ENCODE measurements at regions not wholly inside any gene's neighbourhood (a gene's known extent, or its start where the extent isn't known, plus 50 kb on each side); places are given as distances from the start of the nearest gene placed in this dataset.
"Not testable (repeated sequence)": the region's sequence is repeated elsewhere in the genome, so short reads cannot be mapped to it uniquely, and the experiment has no call there.

DNA sequence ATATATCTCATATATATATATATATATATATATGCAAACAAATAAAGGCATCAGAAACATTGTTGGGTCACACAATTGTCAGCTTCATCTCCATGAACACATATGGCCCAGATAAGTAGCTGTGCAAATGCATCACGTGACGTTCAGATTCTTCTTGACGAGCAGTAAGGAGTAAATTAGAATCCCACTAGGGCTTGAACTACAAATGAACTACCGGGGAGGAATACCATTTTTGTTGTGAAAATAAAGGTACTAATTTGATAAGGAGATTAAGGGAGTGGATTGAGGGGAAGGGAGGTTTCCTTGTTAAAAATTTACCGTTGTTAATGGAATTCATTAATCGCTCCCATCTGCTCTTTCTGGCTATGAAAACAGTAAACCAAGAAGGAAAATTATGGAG is 186.5 kb upstream of the COPS8 start:
- DNase-seq (ENCODE audit: low read depth) = no peak

DNA sequence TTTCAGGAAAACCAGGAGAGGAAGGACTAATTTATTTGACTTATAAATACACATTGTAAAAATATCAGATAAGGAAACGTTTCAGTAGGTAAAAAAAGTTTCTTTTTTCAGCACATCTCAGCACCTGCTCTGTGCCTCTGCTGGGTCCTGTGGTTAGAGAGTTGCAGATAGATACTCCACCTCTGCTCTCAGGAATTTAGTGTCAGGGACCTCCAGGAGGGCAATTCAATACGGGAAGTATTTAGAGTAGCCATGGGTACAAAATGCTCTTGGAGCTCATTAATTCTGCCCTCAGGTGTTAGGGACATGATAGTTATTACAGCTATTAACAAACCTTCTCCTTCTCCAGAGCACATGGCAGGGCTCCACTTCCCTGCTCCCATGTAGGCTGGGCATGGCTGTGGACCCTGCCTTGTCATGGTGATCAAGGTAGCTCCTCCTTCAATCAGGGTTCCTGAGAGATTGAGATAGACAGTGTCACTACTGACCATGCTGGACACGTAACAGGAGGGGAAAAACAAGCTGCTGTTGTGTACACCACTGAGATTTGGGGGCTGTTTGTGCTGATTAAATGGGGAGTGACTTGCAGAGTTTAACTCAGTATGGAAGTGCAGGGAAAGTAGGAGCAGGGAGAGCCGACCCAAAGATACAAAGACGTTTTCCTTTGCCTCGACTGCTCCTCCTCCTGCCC is 185.6 kb upstream of the COPS8 start:
- no peak for DNase-seq (ENCODE audit: low read depth)

DNA sequence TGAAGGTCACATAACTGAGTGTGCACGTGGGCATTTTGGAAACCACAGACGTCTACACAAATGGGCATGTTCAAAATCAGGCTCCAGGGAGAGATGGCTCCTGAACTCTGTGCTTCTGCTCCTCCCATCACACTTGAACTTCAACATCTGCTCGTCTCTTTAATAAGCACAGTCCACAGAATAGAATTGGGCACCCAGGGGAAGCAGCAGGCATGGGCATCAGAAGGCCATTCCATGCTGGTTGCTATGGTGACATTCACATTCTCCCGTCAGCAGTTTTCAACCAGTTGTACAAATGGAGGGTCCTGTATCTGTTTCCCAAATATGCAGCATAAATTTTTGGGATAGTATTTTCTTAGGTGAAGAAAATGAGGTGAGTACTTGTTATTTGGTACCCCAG is 183.7 kb upstream of the COPS8 start:
- no peak for DNase-seq (ENCODE audit: low read depth)

DNA sequence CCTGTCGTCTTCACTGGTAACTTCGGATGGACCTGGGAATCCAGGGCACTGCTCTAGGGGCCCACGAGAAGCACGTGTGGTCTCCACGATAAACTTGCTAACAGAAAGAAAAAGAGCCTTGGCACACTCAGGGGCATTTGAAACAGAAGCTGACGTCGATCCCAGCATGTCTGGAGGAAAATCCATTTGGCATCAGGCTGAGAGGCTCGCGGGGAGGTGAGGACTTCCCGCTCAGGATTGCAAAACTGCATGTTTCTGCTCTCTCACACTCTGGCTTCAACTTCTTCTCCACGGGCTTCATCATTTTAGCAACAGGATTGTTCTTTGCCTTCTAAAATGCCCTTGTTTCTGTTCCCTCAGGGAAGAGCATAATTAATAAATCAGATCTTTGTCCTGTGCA is 181.7 kb upstream of the COPS8 start:
- DNase-seq (ENCODE audit: low read depth) = no peak

DNA sequence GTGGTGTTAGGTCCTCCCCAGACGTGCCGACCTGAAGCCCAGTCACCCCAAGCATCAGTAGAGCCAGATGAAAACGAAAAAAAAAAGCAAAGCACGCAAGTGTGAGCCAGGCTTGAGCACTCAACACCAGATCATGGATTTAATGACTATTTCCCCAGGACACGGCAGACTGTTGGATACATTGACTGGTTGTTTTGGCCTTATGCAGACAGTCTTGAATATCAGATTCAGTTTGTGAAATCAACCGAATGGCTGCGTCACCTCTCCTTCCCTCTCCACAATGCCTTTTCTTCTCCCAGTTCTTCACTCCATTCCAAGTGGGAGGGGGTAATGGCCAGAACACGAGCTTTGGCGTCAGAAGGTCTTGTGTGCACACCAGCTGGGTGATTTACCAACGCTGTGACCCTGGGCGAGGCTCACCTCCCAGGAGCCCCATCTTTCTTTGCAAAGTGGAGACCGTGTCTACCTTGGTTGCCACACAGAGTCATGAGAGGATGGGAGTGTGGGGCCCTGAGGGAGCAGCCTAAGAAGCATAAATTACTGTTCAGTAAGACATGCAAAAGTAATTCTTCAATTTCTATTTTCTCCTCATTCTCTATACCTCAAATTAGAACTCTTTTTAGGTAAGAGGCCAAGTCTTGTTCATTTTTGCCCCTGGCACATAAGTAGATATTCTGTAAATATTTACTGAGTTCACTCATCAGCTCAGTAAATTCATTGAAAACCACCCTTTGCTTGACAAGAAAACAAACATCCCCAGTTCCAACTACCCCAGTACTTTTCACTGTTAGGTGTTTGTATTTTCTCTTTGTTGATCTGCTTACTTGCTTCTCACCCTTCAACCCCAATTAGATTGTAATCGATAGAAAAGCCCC is 181.1 kb upstream of the COPS8 start:
- no peak for DNase-seq (ENCODE audit: low read depth)

DNA sequence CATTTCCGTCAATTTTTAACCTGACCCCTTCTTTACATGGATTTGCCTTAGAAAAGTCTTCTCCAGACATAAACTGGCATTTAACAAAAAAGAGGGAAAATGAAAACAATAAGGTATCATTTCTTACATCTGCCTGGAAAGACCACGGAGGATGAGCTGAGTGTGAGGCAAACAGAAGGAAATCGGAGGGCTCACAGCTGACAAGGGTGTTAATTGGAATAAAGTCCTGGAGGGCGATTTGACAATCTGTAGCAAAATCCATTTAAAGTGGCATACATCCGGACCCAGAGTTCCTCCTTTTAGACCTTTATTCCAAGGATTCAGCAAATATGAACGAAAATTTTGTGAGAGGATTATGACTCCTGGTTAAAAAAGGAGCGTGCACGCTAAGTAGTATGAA is 179.7 kb upstream of the COPS8 start:
- DNase-seq (ENCODE audit: low read depth) = no peak

DNA sequence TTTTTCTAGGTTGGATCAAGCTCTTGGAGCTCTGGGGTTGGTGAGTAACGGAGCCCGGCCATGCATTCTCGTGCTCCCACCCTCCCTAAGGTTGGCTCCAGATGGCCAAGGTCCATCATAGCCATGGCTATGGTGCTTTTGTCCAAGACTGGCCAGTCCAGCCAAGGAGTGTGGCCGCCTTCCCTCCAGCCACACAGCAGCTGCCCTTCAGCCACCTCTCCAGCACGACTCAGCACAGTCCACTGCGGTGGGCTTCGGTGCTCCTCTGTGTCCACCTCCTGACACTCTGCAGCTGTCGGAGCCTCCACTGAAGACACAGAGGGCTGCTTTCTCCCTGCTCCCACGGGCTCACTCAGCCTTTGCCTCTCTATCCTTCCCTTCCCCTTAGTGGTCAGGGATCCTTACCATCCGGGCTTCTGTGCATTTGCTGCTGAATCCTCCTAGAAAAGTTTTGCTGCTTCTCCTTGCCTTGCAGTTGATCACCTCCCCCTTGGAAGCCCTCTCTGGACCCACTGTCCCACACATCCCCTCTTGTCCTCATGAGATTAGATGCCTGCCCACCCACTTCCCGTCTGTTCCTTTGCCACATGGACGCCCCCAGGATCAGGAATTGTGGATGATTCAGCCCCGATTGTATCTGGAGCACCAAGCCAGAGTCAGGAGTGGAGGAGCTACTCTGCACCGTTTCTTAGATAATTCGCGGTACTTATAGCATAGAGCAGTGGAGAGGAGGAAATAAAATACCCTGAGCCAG is 177.1 kb upstream of the COPS8 start:
- no peak for DNase-seq (ENCODE audit: low read depth)

DNA sequence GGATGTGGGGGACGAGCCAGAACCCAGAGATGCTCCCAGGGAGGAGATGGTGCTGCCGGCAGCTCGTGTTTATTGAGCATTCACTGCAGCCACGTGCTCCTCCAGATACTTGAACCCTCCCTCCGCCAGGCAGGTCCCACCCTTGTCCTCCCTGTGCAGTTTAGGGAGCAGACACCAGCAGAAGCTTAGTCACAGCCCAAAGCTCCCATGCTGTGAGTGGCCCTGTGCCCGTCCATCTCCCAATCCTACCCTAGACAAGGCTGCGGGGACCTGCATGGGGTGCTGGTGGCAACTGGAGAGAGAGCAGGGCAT is 176.5 kb upstream of the COPS8 start:
- DNase-seq (ENCODE audit: low read depth) = no peak

DNA sequence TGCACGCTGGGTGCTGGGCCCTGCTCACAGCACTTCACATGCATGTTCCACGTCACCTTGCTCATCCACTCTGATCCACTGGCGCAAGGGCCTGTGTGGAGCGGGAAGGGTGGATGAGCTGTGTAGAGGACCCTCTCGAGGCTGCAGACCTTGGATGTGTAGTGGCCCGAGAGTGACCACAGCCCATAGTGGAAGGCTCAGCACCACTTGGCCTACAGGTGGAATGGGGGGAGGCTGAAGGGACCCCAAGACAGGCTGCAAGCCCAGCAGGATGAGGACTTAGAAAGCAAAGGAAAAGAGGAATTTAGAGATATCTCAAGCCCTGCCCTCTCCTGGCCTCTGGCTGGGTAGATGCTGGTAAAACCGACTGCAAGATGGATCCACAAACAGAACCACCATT is 175.9 kb upstream of the COPS8 start:
- DNase-seq (ENCODE audit: low read depth) = no peak

DNA sequence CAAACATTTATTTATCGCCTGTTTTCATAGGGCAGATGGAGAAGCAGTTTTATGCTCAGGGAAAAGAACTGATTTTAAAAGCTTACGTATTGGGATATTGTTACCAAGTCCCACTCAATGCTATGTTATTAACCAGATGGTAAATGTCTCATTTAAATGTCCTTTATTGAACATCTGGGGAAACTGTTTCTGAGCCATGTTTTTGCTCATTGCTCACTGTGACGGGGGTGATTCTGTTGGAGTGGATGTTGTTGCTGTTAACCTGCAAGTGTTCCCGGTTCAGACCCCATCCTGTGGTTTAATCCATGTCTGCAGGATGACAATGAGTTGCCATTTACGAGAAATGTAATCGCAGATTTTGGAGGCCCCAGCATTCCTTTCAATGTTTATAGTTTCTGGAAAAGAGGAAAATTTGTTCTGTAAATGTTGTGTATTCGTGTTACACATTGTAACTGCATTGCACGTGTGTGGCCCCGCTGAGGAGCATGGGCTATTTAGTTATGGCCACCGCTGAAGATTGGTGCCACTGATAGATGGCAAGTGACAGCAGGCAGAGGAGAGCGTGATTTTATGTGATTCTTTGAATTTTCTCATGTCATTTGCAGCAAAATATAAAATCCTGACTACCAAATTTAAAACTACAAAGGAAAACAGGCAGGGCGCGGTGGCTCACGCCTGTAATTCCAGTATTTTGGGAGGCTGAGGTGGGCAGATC is 174.8 kb upstream of the COPS8 start:
- DNase-seq (ENCODE audit: low read depth) = no peak

DNA sequence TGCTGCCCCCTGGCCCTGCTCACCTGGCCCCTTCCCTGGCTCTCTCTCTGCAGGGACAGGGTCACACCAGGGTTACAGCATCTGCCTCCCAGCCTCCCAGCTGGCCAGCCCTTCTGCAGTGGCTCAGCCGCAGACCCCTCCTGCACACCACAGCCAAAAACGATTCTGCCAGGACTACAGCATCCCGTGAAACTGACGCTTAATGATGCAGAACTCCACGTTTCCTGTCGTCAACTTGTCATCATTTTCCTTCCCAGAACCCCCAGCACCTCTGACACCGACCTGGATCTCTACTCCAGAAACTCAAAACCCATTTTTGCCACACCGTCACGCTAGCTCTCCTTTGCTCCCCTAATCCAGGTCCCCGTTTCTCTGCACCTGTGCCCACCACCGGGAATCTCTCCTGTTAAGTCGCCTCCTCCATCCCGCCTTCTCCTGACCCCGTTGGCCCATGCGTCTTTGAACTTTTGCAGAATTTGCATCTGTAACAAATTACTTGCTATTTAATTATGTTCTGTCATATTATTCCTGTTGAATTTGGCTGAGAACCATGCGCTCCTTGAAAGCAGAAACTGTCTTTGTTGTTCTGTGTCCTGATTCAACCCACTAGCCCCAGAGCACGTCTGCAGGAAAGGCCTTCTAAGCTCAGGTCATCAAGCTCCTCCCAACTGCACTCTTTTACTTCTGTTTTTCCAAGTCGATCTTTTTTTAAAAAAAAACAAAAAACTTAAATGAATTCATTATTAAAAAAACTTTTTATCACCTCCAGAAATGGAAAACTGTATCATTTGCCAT is 173.2 kb upstream of the COPS8 start:
- DNase-seq (ENCODE audit: low read depth) = no peak

DNA sequence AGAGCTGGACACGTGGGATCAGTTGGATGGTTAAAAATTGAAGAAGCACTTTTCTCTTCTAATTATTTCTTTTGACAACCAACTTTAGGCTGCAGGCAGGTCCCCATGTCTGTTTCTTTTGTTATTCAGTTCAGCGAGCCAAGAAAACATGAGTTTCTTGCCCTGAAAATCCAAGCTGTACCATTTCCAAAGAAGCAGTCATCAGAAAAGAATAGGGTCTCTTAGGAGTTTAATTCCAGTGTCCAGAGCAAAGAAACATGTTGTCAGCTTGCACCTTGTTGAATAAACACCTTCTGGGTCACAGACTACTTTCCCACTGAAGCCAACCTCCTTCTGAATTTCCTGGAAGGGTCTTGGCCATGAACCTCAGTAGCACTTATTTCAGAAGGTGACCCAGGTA is 170.5 kb upstream of the COPS8 start:
- DNase-seq (ENCODE audit: low read depth) = no peak

DNA sequence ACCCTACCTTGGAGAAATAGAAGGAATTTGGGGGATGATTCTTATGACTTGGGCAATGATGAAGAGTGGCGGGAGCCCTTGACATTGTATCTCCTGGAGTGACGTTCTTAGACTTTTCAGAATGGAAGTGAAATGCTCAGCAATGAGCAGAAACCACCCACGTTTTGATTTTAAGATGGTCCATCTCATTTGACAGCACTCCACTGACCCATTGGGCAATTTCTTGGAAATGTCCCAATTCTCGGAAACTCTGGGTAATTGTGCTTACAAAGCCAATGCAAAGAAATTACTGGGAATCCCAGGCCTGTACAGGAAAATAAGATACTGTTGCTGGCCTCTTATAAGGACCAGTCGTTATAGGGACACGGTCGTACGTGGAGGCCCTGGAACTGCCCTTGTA is 170.0 kb upstream of the COPS8 start:
- DNase-seq (ENCODE audit: low read depth) = no peak

DNA sequence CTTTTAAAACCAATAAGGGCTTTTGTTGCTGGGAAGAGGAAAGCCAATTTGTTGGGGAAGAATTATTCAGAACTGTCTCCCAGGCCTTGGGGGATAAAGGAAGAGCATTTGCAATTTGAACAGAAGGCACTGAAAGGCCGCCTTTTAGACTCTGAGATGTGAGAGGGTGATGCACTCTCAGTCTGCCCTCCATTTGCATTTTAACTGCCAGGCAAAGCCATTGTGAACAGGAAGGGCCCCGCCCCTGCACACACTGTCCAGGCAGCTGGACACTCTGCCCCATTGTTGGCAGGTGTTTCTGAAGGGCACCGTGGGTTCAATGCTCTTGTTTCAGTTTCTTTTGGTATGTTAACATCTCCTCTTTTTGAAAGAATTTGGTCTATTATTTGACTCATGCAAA is 169.5 kb upstream of the COPS8 start:
- no peak for DNase-seq (ENCODE audit: low read depth)

DNA sequence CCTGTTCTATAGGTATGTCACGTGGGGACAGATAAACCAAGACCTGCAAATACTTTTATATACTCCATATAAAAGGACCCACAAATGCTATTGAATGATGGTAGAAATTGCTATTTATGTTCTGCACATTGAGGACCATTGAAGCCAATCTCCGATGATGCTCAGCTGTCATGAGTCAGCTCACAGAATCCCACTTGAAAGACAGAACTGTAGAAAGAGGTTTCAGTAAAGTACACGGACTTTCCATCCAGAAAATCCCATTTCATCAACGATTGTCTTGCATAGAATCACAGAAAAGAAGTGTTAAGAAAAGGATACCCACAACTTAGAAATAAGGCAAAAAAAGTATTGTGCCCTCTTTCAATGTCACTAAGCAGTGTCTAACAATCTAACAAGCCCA is 169.0 kb upstream of the COPS8 start:
- no peak for DNase-seq (ENCODE audit: low read depth)

DNA sequence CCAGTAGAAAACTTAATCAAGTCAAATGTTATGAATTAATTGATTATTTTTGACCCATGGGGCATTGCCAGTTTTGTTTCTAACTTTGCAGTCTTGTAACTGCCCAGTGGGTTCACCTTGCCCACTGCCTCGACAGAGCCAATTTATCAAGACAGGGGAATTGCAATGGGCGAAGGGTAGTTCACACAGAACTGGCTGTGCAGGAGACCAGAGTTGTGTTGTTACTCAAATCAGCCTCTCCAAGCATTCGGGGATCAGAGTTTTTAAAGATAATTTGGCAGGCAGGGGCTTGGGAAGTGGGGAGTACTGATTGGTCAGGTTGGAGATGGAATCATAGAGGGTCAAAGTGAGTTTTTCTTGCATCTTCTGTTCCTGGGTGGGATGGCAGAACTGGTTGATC is 168.5 kb upstream of the COPS8 start:
- no peak for DNase-seq (ENCODE audit: low read depth)

DNA sequence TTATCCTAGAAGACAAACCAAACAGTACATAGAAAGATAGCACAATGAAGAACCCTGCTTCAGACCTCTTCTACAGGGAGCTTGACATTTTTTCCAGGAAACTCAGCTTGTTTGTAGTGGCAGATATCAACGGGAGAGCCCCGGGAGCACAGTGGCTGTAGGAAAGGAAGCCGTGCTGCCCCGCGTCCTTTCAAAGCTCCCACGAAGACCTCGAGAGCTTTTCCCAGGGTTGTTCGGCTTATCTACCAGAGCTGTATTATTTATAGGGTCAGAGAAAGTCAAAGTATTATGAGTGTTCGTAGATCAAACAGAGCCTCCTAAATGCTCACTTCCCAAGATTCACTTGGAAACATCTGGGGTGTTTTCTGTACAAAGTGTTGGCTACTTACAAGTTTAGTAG is 167.1 kb upstream of the COPS8 start:
- no peak for DNase-seq (ENCODE audit: low read depth)

DNA sequence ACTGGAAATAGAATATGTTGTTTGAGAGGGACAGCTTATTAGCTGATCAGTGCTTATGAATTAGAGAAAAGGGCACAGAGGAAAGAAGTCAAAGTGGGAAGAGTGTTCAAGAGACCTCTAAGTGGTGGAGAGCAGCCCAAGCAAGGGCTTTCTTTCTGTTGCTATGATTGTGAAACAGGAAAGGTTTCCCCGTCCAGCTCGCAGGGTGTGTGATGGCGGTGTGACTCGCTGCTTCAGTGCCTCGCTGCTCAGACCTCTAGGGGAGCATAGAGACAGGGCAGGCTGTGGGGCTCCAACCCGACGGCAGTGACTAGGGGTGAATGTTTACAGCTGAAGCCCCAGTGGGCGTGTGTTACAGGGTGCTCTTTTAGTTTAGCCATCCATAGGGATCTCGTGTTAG is 166.5 kb upstream of the COPS8 start:
- no peak for DNase-seq (ENCODE audit: low read depth)

DNA sequence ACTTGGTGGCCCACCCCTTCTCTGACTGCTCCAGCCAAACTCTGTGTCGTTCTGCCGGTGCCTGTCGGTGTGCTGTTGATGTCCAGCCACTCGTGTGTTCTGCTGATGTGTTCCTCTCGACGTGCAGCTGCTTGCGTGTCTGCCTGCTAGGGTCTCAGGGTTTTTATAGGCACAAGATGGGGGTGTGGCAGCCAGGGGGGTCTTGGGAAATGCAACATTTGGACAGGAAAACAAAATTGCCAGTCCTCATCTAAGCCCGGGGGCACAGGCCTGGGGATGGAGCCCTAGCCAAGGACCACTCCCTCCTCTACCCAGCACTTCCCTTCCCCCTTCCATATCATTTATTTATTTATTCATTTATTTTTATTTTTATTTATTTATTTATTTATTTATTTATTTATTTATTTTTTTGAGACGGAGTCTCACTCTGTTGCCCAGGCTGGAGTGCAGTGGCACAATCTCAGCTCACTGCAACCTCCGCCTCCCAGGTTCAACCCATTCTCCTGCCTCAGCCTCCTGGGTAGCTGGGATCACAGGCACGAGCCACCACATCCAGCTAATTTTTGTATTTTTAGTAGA is 165.8 kb upstream of the COPS8 start:
- DNase-seq (ENCODE audit: low read depth) = not testable (repeated sequence)

DNA sequence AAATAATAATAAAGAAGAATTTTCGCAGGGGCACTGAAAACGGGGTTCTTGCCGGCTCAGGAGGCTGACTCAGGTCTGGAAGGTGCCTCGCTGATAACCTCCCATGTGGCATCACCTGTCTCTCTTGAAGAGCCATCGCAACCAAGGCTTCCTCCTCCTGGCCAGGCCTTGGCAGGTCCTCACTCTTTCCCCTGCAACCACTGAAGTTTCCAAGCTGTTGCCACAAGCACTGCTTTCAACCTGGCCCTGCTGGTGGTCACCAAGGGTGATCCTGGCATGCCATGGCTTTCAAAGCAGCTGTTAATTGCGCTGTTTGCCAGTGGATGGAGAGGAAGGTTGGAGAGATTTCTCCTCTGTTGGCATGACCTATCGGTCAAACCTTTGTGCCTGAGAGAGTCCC is 163.6 kb upstream of the COPS8 start:
- DNase-seq (ENCODE audit: low read depth) = no peak

DNA sequence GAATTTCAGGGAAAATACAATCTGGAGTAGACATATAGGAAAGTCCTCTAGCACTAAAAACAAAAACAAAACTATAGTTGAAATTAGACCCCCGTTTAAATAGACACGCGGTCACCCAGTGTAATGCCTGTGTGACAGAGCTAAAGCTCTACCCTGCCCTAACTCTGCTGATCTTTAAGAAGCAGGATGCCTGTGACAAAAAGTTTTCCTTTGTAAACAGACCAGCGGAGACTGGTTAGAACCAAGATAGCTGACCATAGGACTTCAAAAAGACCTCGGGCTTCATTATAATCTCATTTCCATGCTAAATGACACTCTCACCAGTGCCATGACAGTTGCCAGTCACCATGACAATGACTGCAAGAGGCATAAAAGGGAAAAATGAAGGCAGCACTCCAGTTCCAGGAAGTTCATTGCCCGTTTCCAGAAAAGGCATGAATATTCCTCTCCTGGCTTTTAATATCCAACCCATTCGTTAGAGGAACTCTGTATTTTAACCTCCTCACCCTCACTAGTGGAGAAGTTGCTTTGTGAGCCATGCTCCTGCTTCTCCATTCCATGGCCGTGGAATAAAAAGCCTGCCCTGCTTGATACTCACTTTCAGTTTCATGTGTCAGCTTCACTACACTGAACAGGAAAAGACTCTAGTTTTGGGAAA is 157.2 kb upstream of the COPS8 start:
- DNase-seq (ENCODE audit: low read depth) = no peak

All from T follicular helper cell (primary cell).